ENCODE measurements at regions not wholly inside any gene's neighbourhood (a gene's known extent, or its start where the extent isn't known, plus 50 kb on each side); places are given as distances from the start of the nearest gene placed in this dataset.

- TF ChIP-seq REST (IDR thresholded peaks at IDR 0.05; ENCODE audit: insufficient read depth in 1 of 2, low read depth in 2 of 2, low read length in 2 of 2) (no peak), POLR2AphosphoS5 (IDR thresholded peaks at IDR 0.05; ENCODE audit: low read depth, low read length) (no peak), SIN3A (IDR thresholded peaks at IDR 0.05; ENCODE audit: borderline replicate concordance, insufficient read depth, low read length) (no peak)
These were observed 166.5 kb downstream of the RTP5 start for GRCh38 chr2:242035858-242036652.
